Suppressor macrophage (primary cell): ENCODE measurements at regions not wholly inside any gene's neighbourhood (a gene's known extent, or its start where the extent isn't known, plus 50 kb on each side); places are given as distances from the start of the nearest gene placed in this dataset.
A peak's percentile ranks its signal among the peaks of the same experiment; 100 is the strongest.
"Not testable (repeated sequence)": the region's sequence is repeated elsewhere in the genome, so short reads cannot be mapped to it uniquely, and the experiment has no call there.

Source experiments
- DNase-seq, 4 experiments: peaks; one replicate each; pipeline ENCODE4 v3.0.0-alpha.2; 2020 to 2022

DNA sequence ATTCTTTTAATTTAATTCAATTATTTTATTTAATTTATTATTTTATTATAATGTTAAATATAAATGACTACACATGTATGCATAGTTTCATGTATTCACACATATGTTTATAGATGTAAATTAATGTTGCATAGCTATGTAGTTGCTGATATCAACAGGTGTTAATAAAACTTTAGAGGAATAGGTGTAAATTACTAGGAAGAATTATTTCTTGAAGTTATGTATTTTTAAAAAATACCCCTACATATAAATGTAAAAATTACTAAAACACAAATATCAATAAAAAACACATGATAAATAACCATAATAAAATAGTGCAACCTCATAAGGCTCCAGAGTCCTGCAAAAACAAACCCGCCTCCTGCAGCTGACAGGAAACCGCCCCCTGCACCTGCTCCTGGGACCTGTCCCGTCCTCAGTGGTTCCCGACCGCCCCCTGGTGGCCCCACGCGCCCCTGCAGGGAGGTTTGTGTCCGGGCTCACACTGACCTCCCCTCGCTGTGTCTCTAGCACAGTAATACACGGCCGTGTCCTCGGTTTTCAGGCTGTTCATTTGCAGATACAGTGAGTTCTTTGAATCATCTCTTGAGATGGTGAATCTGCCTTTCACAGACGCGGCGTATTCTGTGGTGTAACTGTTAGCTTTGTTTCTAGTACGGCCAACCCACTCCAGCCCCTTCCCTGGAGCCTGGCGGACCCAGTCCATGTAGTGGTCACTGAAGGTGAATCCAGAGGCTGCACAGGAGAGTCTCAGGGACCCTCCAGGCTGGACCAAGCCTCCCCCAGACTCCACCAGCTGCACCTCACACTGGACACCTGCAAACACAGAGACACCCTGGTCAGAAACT, 1264.0 kb downstream of the TMEM121 start:
- DNase-seq = peak; percentile 66 to 86 (median 76)

DNA sequence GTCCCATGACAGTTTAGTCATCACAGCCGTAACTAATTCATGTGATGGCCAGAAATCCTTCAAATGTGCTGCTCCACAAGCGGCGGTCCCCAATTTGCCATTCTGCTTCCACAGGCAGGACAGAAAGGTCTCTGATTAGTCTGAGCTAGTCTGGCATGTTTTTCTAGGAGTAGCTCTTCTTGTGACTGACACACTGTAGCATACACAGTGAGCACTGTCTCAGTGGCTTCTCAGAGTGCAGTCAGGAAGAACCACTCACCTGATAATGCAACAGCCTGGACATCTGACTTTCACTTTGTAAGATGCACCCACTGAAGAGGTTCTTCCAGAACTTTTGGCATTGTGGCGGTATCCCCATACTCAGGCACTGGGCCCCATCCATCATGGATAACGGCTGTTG, 1266.2 kb downstream of the TMEM121 start:
- peak; percentile 19 to 44 (median 29) for DNase-seq

DNA sequence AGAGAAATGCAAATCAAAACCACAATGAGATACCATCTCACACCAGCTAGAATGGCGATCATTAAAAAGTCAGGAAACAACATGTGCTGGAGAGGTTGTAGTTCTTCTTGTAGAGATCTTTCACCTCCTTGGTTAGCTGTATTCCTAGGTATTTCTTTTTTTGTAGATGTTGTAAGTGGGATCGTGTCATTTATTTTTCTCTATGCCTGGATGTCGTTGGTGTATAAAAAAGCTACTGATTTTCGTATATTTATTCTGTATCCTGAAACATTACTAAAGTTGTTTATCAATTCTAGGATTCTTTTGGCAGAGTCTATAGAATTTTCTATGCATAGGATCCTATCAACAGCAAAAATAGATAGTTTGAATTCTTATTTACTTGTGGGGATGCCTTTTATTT, 1271.8 kb downstream of the TMEM121 start:
- DNase-seq = not testable (repeated sequence)

DNA sequence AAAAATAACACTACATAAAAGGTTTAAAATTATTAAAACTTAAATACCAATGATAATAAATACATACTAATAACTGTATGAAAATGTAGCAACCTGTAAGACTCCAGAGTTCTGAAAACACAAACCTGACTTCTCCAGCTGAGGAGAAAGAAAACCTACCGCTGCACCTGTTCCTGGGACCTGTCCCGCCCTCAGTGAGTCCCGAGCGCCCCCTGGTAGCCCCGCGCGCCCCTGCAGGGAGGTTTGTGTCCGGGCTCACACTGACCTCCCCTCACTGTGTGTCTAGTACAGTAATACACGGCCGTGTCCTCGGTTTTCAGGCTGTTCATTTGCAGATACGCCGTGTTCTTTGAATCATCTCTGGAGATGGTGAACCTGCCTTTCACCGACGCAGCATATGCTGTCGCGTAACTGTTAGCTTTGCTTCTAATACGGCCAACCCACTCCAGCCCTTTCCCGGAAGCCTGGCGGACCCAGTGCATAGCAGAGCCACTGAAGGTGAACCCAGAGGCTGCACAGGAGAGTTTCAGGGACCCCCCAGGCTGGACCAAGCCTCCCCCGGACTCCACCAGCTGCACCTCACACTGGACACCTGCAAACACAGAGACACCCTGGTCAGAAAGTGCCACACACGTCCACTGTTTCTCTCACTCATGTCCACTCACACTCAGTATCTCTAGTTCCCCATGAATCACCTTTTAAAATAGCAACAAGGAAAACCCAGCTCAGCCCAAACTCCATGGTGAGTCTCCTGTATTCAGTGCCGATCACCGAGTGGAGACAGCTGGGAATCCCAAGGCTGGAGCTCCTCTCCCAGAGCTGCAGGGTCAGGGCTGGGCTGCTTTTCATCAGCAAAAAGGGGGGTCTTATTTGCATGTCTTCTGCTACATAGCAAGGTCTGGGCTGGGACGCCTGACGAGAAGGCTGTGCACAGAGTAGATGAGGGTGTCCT, 1276.3 kb downstream of the TMEM121 start:
- DNase-seq = peak in 1 of 4 experiments; percentile 5

DNA sequence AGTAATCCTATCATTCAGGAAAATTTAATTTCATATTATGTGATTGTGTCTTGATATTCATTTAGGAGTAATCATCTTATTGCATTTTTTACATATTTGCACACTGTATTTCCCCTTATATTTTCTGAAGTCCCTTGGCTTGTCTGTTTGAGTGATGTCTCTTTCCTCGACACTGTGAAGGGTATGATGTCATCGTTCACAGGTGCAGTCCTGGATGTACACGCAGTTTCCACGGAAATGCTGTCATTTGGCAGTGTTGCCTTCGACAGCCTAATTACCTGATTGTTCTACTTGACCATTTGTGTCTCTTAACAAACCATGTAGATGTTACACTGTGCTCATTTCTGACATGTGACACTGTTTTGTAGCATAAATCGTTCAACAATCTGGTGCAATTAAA, 1277.0 kb downstream of the TMEM121 start:
- no peak for DNase-seq

DNA sequence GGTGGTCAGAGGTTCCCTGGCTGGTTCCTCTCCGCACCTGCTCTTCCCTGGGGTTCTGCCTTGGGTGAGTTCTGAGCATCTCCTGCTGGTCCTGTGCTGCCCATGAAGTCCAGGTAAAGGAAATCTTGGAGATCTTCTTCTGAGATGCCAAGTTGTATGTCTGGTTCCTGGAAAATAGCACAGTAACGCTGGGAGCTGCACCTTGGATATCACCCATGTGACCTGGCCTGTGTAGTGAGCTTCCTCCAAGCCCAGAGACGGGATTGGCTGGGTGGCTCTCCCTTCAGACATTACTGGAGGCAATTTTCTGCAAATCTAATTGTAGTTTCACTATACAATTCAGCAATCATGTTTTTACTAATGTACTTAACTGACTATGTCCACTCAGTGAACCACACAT, 1281.1 kb downstream of the TMEM121 start:
- no peak for DNase-seq

DNA sequence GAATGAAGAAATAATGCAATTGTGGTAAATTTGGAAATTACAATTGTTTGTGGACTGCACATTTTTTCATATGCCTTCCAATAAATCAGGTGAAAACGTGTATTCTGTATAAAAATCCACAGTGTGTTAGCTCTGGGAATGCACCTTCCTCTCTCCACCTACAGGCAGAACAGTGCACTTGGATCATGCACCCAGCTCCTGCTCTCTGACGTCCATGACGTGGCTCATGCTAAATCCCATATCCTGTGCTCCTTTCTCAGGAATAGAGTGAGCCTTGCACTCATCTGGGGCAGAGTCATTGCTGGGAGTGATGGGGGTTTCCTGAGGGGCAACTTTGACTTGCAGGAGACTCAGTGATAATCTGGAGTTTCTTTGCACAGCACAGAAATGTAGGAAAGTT, 1282.1 kb downstream of the TMEM121 start:
- no peak for DNase-seq

DNA sequence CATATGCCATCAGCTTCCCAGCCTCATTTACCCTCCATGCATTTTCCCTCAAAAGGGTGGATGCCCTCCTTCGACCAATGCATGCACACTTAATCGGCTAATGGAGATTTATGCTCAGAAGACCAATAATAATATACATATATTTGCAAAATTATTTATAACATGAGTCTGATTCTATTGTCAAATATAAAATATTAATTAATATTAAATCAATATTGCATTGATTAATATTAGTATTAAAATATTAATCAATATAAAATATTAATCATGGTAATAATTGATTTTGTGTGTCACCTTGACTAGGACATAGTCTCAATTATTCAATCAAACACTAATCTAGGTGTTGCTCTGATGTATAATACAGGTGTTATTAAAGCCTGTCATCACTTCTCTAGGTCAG, 1282.5 kb downstream of the TMEM121 start:
- DNase-seq = no peak

DNA sequence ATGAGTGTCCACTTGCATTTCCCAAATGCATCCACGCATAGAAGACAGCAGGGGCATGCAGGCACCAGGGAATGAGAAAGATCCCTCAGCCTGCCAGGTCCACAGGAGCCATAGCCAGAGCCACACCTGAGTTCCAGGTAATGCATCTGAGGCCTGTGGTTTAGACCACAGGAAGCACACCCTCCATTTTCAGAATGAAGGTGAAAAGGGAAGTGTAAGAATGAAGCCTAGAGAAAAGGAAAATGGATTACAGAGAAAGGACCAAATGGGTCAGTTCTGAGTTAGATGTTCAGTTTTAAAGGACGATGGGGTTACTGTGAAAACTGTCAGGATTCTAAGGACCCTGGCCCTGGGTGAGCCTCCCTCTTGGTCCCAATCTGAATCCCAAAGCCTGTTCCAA, 1283.2 kb downstream of the TMEM121 start:
- DNase-seq = no peak

DNA sequence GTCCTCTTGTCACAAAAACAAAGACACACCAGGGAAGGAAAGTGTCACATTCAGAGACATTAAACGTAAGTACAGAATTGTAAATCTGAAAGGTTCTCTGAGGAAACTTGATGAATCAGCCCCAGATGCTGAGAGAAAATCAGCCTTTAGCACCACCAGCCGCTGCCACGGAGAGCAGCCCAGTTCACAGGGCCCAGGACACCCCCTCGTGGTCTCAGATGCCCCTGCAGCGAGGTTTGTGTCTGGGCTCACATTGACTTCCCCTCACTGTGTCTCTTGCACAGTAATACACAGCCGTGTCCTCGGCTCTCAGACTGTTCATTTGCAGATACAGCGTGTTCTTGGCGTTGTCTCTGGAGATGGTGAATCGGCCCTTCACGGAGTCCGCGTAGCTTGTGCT, 1283.8 kb downstream of the TMEM121 start:
- peak in 3 of 4 experiments; percentile 6 to 18 (median 7) for DNase-seq

DNA sequence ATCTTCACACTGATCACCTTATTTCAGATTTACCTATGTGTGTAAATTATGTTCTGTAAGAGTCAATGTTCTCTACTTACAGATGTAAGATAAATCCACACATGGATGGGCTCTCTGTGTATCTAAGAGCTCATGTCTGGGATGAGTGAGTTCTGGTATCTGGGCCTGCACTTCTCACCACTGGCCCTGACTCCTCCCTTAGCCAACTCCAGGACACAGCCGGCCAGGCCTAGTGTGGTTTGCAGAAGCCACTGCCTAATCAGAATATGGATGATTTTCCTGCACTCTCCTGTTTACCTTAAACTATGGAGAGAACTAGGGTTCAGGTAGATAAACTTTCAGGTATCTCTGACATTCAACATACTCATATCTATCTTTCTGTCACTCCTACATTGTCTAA, 1284.8 kb downstream of the TMEM121 start:
- no peak for DNase-seq

DNA sequence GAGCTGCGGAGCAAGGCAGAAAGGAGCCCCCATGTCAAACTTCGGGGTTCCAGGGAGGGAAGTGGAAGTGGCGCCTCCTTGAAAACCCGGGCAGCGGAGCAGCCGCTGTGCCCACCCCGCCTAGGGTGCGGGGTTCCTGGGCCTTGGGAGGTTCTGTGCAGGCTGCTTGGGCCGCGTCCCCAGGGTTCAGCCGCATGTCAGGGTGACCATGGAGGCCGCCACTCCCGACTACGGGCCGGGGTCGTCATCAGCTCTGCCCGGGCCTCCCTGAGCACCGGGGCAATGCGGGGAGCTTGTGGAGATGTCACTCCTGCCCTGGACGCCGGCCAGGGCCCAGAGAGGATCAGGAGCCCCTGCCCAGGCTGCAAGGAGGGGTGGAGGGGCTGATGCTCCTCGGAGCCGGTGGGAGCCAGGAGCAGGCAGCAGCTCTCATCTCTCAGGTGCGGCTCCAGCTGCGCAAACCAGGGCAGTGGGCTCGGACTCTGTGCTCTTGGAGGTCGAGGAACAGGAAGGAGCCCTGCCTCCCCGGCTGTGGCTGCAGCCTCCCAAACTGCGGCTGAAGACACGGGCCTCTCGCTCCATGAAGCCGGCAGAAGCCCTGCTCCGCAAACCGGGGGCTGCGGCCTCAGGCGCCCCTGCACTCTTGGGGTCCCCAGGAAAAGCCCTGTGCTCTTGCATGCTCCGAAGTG, 1286.5 kb downstream of the TMEM121 start:
- no peak for DNase-seq

DNA sequence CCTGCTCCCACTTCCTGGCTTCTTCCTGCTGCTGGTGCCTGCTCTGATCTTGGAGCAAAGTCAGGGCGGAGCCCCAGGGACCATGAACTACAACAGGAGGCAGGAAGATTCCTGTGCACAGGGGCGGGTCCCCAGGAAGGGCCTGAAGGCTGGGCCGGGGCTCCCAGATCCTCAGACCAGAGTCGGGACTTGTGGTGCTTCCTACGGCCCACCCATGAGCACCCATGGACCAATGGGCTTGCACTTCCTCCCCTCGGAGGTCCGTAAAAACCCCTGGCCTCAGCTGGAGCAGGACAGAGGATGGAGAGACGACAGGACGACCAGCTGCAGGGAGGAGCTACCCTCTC, 1287.1 kb downstream of the TMEM121 start:
- no peak for DNase-seq

DNA sequence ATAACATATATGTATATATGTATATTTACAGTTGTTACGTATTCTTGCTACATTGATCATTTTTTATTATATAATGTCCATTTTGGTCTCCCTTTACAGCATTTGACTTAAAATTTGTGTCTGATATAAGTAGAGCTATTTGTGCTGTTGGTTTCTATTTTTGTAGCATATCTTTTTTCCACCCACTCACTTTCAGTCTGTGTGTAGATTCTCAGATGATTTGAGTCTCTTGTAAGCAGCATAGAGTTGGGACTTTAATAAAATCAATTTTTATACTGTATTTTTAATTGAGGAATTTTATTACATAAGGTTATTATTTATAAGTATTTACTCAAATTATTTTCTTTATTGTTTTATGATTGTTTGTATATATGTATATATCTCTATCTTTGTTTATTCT, 1293.7 kb downstream of the TMEM121 start:
- DNase-seq = no peak

DNA sequence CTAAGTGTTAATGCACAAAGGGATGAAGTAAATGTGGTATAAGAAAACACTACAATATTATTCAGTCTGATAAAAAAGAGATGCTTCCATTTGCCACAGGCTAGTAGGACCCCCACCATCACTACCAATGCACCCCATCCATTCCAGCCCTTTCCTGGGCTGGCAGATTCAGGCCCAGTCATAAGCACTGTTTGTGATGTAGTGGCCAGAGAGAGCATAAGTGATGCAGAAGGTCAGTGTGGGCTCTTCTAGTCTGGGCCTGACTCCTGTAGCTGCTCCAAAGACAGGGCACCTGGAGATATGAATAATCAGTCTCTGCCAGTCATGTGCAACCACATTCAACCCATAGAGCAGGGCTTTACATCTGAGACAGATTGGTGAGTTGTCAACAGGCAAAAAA, 1294.7 kb downstream of the TMEM121 start:
- no peak for DNase-seq

DNA sequence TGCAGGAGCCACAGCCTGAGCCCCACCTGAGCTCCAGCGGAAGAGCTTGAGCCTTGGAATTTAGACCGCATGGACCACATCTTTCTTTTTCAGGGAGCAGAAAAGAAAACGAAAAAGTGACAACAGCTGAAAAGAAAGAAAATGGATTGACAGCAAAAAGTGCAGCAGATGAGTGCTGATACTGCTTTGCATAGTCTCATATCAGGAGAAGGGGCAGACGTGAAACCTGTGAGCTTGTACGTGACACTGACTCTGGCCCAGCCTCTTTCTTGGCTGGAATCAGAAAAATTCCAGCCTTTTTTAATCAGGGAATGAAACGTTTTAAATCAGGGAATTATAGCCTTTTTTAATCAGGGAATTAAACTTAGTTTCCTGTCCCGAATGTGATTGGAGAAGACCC, 1296.5 kb downstream of the TMEM121 start:
- no peak for DNase-seq

DNA sequence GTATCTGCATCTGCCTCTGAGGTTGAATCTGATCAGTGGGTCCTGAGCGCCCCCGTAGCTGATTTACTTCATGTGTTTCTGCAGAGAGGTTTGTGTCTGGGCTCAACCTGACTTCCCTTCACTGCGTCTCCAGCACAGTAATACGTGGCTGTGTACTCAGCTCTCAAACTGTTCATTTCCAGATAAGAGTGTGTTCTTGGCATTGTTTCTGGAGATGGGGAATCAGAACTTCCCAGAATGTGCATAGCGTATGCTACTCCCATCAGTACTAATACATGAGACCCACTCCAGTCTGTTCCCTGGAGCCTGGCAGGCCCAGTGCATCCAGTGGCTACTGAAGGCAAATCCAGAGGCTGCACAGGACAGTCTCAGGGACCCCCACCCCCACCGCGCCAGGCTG, 1297.2 kb downstream of the TMEM121 start:
- DNase-seq = no peak

DNA sequence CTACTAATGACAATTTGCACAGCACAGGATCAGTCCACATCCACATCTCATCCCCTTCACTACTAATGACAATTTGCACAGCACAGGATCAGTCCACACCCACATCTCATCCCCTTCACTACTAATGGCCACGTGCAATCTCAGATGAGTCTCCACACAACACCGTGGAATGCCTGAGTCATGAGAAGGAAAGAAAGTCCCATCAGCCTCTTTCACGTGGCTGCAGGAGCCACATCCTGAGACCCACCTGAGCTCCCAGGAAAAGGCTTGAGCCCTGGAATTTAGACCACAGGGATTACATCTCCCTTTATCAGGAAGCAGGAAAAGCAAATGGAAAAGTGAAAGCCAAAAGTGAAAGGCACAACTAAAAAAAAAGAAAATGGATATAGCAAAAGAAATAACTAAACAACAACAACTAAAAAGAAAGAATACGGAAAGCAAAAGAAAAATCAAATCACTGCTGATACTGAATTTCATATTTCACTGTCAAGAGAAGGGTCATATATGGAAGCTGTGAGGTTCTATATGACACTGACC, 1300.5 kb downstream of the TMEM121 start:
- DNase-seq = no peak

DNA sequence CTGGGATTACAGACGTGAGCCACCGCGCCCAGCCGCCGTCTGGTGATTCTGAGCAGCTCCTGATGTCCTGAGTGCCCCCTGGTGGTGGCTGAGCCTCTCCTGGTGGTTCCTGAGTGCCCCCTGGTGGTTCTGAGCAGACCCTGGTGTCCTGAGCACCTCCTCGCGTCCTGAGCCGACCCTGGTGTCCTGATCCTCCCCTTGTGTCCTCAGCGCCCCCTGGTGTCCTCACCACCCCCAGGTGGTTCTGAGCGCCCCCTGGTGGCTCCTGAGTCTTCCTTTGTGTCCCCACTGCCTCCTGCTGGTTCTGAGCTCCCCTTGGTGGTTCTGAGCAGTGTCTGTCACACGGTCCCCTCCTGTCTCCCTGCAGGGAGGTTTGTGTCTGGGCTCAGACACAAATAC, 1304.9 kb downstream of the TMEM121 start:
- peak; percentile 31 to 58 (median 42) for DNase-seq

DNA sequence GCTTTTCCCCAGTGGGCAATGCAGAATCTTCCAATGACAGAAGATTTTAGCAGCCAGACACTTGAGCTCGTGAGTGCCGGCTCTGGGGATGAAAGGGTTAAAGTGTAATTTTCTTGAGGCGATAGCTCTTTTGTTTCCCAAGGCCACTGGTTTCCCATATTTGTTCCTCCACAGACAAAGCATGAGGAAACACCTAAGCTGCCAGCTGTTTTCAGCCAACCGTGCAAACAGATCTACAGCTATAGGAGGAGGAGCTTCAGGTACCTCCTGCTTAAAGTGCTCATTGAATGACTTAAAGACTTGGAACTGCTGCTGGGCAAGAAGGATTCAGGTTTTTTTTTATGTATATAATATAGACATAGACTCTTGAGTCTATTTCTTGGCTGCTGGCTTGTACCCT, 1311.5 kb downstream of the TMEM121 start:
- DNase-seq = no peak

DNA sequence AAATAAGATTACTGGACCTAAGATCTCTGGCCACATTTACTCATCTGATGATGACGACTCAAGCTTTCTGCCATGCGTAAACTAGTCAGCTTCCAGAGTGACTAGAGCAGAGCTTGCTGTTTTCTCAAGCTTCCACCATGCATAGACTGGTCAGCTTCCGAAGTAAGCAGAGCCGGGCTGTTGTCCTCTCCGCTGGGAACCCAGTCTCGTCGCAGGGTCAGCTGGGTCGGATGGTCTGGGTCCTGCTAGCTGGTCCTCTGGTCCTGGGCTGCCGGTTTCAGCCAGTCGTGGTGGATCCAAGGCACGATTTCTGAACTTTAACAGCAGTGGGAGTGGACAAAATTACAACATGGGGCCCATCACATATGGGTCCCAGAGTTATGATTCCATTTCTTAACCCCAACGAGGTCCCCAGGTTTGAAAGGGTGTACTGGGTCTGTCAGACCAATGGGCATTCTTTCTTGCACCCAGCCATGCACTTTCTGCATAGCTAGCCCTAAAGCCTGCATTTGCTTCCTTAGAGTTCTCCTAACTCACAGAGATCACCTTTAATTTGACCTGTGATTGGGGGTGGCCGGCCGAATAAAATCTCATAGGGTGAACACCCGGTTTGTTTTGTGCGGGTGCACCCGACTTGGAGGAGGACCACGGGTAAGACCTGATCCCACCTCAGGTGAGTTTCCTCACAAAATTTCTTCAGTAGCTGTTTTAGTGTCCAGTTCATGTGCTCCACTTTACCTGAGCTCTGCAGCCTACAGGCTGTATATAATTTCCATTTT, 1312.8 kb downstream of the TMEM121 start:
- DNase-seq = no peak

DNA sequence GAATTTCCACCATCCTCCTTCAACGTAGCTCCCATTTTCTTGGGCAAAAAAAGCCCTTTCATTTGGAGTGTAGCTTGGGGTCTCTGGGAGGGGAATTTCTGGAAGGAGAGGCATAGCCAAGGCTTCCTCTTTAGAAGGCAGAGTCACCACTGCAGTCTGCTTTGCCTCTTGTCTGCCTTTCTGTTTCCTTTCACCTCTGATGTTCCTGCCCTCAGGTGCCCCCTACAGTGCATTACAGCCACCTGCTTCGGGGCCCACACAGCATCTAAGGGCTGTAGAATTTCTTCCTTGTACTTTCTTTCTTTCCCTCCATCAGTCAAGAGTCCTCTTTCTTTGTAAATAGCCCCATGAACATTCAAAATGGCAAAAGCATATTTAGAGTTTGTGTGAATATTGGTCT, 1313.9 kb downstream of the TMEM121 start:
- DNase-seq = no peak
